Large intestine (tissue), 3 donors: ENCODE measurements at regions not wholly inside any gene's neighbourhood (a gene's known extent, or its start where the extent isn't known, plus 50 kb on each side); places are given as distances from the start of the nearest gene placed in this dataset.

ENCODE experiments used
- DNase-seq, 2 donors: peaks; one replicate each; pipeline versions ENCODE4 v3.0.0 to v3.0.0-alpha.2; 2013
- H3K27ac ChIP-seq: one replicate; pipeline ENCODE4 v1.5.1; 2013; ENCODE audit warnings: low read length
- H3K27me3 ChIP-seq: 2 replicates; pipeline ENCODE4 v1.6.1; 2013; ENCODE audit warnings: low read length; ENCODE audit not compliant: control insufficient read depth, insufficient read depth
- H3K36me3 ChIP-seq: 2 replicates; pipeline ENCODE4 v1.6.1; 2013; ENCODE audit warnings: low read length; ENCODE audit not compliant: control insufficient read depth, insufficient read depth
- H3K4me1 ChIP-seq: one replicate; pipeline ENCODE4 v1.6.1; 2013; ENCODE audit warnings: low read length; ENCODE audit not compliant: control insufficient read depth, insufficient read depth
- H3K4me3 ChIP-seq: one replicate; pipeline ENCODE4 v1.5.1; 2013; ENCODE audit warnings: low read length
- H3K9me3 ChIP-seq: one replicate; pipeline ENCODE4 v1.6.1; 2013; ENCODE audit warnings: mild to moderate bottlenecking, low read depth, low read length, moderate library complexity; ENCODE audit not compliant: control insufficient read depth
- WGBS: methylation state at CpG from one replicate; pipeline ENCODE4 v1.1.5; 2013; ENCODE audit warnings: low lambda C conversion rate; ENCODE audit not compliant: insufficient coverage; 5-methylcytosine and 5-hydroxymethylcytosine counted together

GRCh38 chr12:28104903-28105864, 85.1 kb upstream of the CCDC91 start:
- no peaks in the 10 kb centered on the region for H3K36me3 ChIP-seq
- no peak overlapping the region for H3K4me3 ChIP-seq
- no peaks in the 10 kb centered on the region for H3K4me1 ChIP-seq
- 100% methylated on average over 2 of the region's 3 CpGs for WGBS
- no peak overlapping the region for H3K27ac ChIP-seq
- H3K9me3 ChIP-seq, result no peaks in the 10 kb centered on the region
- no peaks in the 10 kb centered on the region for H3K27me3 ChIP-seq
- DNase-seq, result no peak

- no CpG with 5 or more reads among the region's 2 CpGs for WGBS
- no peak overlapping the region for H3K27ac ChIP-seq
Measured at GRCh38 chr12:28107679-28108078, 82.6 kb upstream of the CCDC91 start.

GRCh38 chr12:28108599-28108998, 81.7 kb upstream of the CCDC91 start:
- H3K4me1 ChIP-seq, result no peaks in the 10 kb centered on the region
- no peaks in the 10 kb centered on the region for H3K9me3 ChIP-seq
- no peak overlapping the region for H3K4me3 ChIP-seq
- H3K27me3 ChIP-seq, result no peaks in the 10 kb centered on the region
- 83% methylated on average over 1 of the region's 1 CpG for WGBS
- H3K36me3 ChIP-seq, result no peaks in the 10 kb centered on the region
- H3K27ac ChIP-seq, result no peak overlapping the region
- no peak for DNase-seq

More at GRCh38 chr12:28107679-28108078, 82.6 kb upstream of the CCDC91 start:
- Histone ChIP-seq H3K4me1 (no peaks in the 10 kb centered on the region), H3K4me3 (no peak overlapping the region), H3K9me3 (no peaks in the 10 kb centered on the region), H3K36me3 (no peaks in the 10 kb centered on the region), H3K27me3 (no peaks in the 10 kb centered on the region)
- no peak for DNase-seq

- no peak for DNase-seq
- WGBS, result no CpG with 5 or more reads among the region's 3 CpGs
Measured at GRCh38 chr12:28110329-28110728, 79.9 kb upstream of the CCDC91 start.

GRCh38 chr12:28114488-28114887, 75.8 kb upstream of the CCDC91 start:
- Histone ChIP-seq H3K9me3 (no peaks in the 10 kb centered on the region), H3K27me3 (no peaks in the 10 kb centered on the region), H3K4me1 (no peaks in the 10 kb centered on the region), H3K4me3 (no peak overlapping the region), H3K36me3 (no peaks in the 10 kb centered on the region), H3K27ac (no peak overlapping the region)
- 86% methylated on average over 1 of the region's 2 CpGs for WGBS
- no peak for DNase-seq

More at GRCh38 chr12:28110329-28110728, 79.9 kb upstream of the CCDC91 start:
- Histone ChIP-seq H3K4me3 (no peak overlapping the region), H3K4me1 (no peaks in the 10 kb centered on the region), H3K27ac (no peak overlapping the region), H3K36me3 (no peaks in the 10 kb centered on the region), H3K27me3 (no peaks in the 10 kb centered on the region), H3K9me3 (no peaks in the 10 kb centered on the region)

- Histone ChIP-seq H3K27ac (no peak overlapping the region), H3K4me1 (no peaks in the 10 kb centered on the region), H3K27me3 (no peaks in the 10 kb centered on the region), H3K9me3 (no peaks in the 10 kb centered on the region), H3K4me3 (no peak overlapping the region), H3K36me3 (no peaks in the 10 kb centered on the region)
- DNase-seq, result no peak
- no CpG with 5 or more reads among the region's 1 CpG for WGBS
Measured at GRCh38 chr12:28121433-28121832, 68.8 kb upstream of the CCDC91 start.

GRCh38 chr12:28121899-28122655, 68.2 kb upstream of the CCDC91 start:
- Histone ChIP-seq H3K36me3 (no peaks in the 10 kb centered on the region), H3K27me3 (no peaks in the 10 kb centered on the region), H3K27ac (no peak overlapping the region), H3K9me3 (no peaks in the 10 kb centered on the region), H3K4me1 (no peaks in the 10 kb centered on the region), H3K4me3 (no peak overlapping the region)
- no peak for DNase-seq
- WGBS, result 91% methylated on average over 3 of the region's 4 CpGs

- Histone ChIP-seq H3K4me1 (no peaks in the 10 kb centered on the region), H3K9me3 (no peaks in the 10 kb centered on the region), H3K27ac (no peak overlapping the region), H3K27me3 (no peaks in the 10 kb centered on the region), H3K4me3 (no peak overlapping the region), H3K36me3 (no peaks in the 10 kb centered on the region)
- DNase-seq, result no peak
- 100% methylated on average over 1 of the region's 3 CpGs for WGBS
Measured at GRCh38 chr12:28122756-28123155, 67.5 kb upstream of the CCDC91 start.

- H3K27ac ChIP-seq, result no peak overlapping the region
- no peak for DNase-seq
- no peaks in the 10 kb centered on the region for H3K4me1 ChIP-seq
- no peak overlapping the region for H3K4me3 ChIP-seq
- WGBS, result no CpG with 5 or more reads among the region's 3 CpGs
- no peaks in the 10 kb centered on the region for H3K27me3 ChIP-seq
- no peaks in the 10 kb centered on the region for H3K36me3 ChIP-seq
- no peaks in the 10 kb centered on the region for H3K9me3 ChIP-seq
Measured at GRCh38 chr12:28127455-28127854, 62.8 kb upstream of the CCDC91 start.

- WGBS, result no CpG with 5 or more reads among the region's 1 CpG
- no peak for DNase-seq
Measured at GRCh38 chr12:28129031-28129430, 61.2 kb upstream of the CCDC91 start.

More at GRCh38 chr12:28129031-28129430, 61.2 kb upstream of the CCDC91 start:
- Histone ChIP-seq H3K36me3 (no peaks in the 10 kb centered on the region), H3K27ac (no peak overlapping the region), H3K4me3 (no peak overlapping the region), H3K27me3 (no peaks in the 10 kb centered on the region), H3K9me3 (no peaks in the 10 kb centered on the region), H3K4me1 (no peaks in the 10 kb centered on the region)
